HK-2 (cell line): ENCODE measurements at regions not wholly inside any gene's neighbourhood (a gene's known extent, or its start where the extent isn't known, plus 50 kb on each side); places are given as distances from the start of the nearest gene placed in this dataset.
"Not testable (repeated sequence)": the region's sequence is repeated elsewhere in the genome, so short reads cannot be mapped to it uniquely, and the experiment has no call there.

Experiments
- DNase-seq: peaks from one replicate; pipeline ENCODE4 v3.0.0-alpha.2; 2018; ENCODE audit not compliant: unreplicated experiment

GRCh38 chr12:74264692-74265091 is 272.9 kb upstream of the ATXN7L3B start:
- DNase-seq = no peak

GRCh38 chr12:74269355-74269754 is 268.3 kb upstream of the ATXN7L3B start:
- DNase-seq = not testable (repeated sequence)

GRCh38 chr12:74280156-74280655 is 257.4 kb upstream of the ATXN7L3B start:
- DNase-seq = no peak

- not testable (repeated sequence) for DNase-seq
Observed at GRCh38 chr12:74281401-74282180, 256.0 kb upstream of the ATXN7L3B start.

GRCh38 chr12:74283646-74284045 is 254.0 kb upstream of the ATXN7L3B start:
- DNase-seq = no peak

- DNase-seq = no peak
Observed at GRCh38 chr12:74285773-74286172, 251.9 kb upstream of the ATXN7L3B start.

GRCh38 chr12:74286254-74286653 is 251.4 kb upstream of the ATXN7L3B start:
- no peak for DNase-seq

GRCh38 chr12:74292351-74293194 is 245.1 kb upstream of the ATXN7L3B start:
- DNase-seq = no peak

- no peak for DNase-seq
Observed at GRCh38 chr12:74293689-74294131, 243.9 kb upstream of the ATXN7L3B start.

GRCh38 chr12:74317078-74317601 is 220.5 kb upstream of the ATXN7L3B start:
- peak; percentile 7 for DNase-seq

- DNase-seq = no peak
Observed at GRCh38 chr12:74317741-74318140, 219.9 kb upstream of the ATXN7L3B start.

- DNase-seq = no peak
Observed at GRCh38 chr12:74319886-74320285, 217.7 kb upstream of the ATXN7L3B start.

- DNase-seq = no peak
Observed at GRCh38 chr12:74321381-74321780, 216.3 kb upstream of the ATXN7L3B start.

- no peak for DNase-seq
Observed at GRCh38 chr12:74322792-74323191, 214.8 kb upstream of the ATXN7L3B start.

- DNase-seq = no peak
Observed at GRCh38 chr12:74328623-74329022, 209.0 kb upstream of the ATXN7L3B start.

- no peak for DNase-seq
Observed at GRCh38 chr12:74334780-74335179, 202.9 kb upstream of the ATXN7L3B start.

GRCh38 chr12:74337951-74338350 is 199.7 kb upstream of the ATXN7L3B start:
- no peak for DNase-seq

GRCh38 chr12:74339211-74339610 is 198.4 kb upstream of the ATXN7L3B start:
- DNase-seq = no peak

GRCh38 chr12:74349925-74350324 is 187.7 kb upstream of the ATXN7L3B start:
- no peak for DNase-seq

GRCh38 chr12:74365178-74365964 is 172.3 kb upstream of the ATXN7L3B start:
- peak; percentile 31 for DNase-seq

GRCh38 chr12:74370608-74371216 is 166.9 kb upstream of the ATXN7L3B start:
- DNase-seq = no peak
